ENCODE measurements at regions not wholly inside any gene's neighbourhood (a gene's known extent, or its start where the extent isn't known, plus 50 kb on each side); places are given as distances from the start of the nearest gene placed in this dataset.

DNA sequence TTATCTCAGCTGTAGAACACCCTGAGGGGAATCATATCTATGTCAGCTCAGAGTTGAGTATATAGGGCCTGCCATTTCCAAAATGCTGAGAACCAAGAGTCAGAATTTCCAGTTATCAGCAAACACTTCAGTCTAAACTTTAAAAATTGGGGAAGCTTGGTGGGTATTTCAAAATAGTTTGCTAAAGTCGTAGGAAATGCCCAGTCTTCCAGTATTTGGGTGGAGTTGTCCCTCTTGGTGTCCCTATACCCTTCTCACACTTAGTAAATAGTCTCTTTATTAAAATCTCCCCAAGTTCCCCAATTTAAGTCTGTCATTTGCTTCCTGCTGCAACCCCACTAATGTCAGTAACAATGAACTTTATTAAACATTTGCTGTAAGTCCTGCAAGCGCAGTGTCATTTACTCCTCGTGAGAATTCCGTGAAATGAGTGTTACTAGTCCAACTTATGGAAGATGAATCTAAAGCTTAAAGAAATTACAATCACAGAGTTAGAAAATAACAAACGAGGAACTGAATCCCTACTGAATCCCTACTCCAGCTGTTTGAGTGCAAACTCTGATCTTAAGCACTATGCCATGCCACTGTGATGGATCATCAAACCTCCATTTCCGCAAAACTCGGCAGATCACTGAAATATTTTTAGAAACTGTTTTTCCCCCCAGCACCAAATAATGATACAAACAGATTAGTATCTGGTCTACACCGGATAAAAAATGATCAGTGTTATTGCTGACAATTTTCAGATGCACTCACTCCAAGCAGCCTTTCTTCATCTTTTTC lies 341.7 kb upstream of the PROK2 start:
- TF ChIP-seq POLR2A (IDR thresholded peaks at IDR 0.05): no peak
- TF ChIP-seq, protein P1, sequence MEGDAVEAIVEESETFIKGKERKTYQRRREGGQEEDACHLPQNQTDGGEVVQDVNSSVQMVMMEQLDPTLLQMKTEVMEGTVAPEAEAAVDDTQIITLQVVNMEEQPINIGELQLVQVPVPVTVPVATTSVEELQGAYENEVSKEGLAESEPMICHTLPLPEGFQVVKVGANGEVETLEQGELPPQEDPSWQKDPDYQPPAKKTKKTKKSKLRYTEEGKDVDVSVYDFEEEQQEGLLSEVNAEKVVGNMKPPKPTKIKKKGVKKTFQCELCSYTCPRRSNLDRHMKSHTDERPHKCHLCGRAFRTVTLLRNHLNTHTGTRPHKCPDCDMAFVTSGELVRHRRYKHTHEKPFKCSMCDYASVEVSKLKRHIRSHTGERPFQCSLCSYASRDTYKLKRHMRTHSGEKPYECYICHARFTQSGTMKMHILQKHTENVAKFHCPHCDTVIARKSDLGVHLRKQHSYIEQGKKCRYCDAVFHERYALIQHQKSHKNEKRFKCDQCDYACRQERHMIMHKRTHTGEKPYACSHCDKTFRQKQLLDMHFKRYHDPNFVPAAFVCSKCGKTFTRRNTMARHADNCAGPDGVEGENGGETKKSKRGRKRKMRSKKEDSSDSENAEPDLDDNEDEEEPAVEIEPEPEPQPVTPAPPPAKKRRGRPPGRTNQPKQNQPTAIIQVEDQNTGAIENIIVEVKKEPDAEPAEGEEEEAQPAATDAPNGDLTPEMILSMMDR (IDR thresholded peaks at IDR 0.05): no peak
